ENCODE measurements at regions not wholly inside any gene's neighbourhood (a gene's known extent, or its start where the extent isn't known, plus 50 kb on each side); places are given as distances from the start of the nearest gene placed in this dataset.
"Not testable (repeated sequence)": the region's sequence is repeated elsewhere in the genome, so short reads cannot be mapped to it uniquely, and the experiment has no call there.

DNA sequence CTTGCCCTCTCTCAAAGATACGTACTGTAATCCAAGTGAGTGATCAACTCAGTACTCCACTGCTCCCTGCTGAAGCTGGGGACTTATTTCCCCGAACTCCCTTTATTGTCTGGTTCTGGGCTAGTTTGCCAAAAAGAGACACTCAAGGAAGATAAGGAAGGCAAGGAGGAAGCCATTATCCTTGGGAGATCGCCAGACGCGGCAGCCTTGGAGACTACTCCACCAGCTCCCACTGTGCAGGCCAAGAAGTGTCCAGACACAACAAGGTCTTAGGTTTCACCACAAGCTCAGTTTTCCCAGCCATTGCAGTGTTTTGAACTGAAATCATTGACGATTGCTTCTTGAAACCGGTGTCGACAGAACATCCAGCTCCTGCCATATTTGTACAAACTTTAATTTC is 439.6 kb upstream of the UBE2E3 start:
- Histone ChIP-seq H3K36me3 (no peaks in the 10 kb centered on the region), H3K27me3 (no peaks in the 10 kb centered on the region), H3K27ac (no peak overlapping the region), H3K4me1 (no peaks in the 10 kb centered on the region), H3K9me3 (no peaks in the 10 kb centered on the region), H3K4me3 (no peak overlapping the region)
- WGBS (ENCODE audit: insufficient coverage, low coverage, low lambda C conversion rate, missing lambda C conversion rate): 57% methylated on average over 8 of the region's 8 CpGs
- no peak for TF ChIP-seq POLR2A (IDR thresholded peaks at IDR 0.05)
- TF ChIP-seq, protein P1, sequence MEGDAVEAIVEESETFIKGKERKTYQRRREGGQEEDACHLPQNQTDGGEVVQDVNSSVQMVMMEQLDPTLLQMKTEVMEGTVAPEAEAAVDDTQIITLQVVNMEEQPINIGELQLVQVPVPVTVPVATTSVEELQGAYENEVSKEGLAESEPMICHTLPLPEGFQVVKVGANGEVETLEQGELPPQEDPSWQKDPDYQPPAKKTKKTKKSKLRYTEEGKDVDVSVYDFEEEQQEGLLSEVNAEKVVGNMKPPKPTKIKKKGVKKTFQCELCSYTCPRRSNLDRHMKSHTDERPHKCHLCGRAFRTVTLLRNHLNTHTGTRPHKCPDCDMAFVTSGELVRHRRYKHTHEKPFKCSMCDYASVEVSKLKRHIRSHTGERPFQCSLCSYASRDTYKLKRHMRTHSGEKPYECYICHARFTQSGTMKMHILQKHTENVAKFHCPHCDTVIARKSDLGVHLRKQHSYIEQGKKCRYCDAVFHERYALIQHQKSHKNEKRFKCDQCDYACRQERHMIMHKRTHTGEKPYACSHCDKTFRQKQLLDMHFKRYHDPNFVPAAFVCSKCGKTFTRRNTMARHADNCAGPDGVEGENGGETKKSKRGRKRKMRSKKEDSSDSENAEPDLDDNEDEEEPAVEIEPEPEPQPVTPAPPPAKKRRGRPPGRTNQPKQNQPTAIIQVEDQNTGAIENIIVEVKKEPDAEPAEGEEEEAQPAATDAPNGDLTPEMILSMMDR (IDR thresholded peaks at IDR 0.05): no peak
- intact Hi-C loops (cut with DNase I): no loop called here
- ATAC-seq: no peak
- no peak for DNase-seq

DNA sequence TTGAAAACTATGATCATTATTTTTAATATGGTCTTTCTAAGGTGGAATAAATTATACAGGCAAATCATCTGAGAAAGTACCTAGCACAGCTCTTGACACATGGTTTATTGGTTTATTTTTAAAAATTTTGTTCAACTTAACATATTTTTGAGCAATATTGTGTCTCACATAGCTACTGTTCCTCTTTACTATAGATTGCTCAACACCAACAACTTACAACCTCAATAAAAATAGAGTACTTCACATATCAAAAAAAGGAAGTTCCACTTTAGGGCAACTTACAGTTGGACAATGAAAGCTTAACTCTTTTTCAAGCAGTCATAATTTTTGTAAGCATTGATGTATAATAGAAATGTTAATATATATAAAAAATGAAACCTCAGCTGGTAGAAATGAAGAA is 440.9 kb upstream of the UBE2E3 start:
- Histone ChIP-seq H3K27me3 (no peaks in the 10 kb centered on the region), H3K27ac (no peak overlapping the region), H3K4me3 (no peak overlapping the region), H3K36me3 (no peaks in the 10 kb centered on the region), H3K4me1 (no peaks in the 10 kb centered on the region), H3K9me3 (no peaks in the 10 kb centered on the region)
- ATAC-seq: peak in 3 of 4 donors; percentile 22 to 51 (median 42)
- DNase-seq: no peak
- intact Hi-C loops (cut with DNase I): no loop called here
- TF ChIP-seq, protein P1 (IDR thresholded peaks at IDR 0.05): no peak
- no peak for TF ChIP-seq POLR2A (IDR thresholded peaks at IDR 0.05)

DNA sequence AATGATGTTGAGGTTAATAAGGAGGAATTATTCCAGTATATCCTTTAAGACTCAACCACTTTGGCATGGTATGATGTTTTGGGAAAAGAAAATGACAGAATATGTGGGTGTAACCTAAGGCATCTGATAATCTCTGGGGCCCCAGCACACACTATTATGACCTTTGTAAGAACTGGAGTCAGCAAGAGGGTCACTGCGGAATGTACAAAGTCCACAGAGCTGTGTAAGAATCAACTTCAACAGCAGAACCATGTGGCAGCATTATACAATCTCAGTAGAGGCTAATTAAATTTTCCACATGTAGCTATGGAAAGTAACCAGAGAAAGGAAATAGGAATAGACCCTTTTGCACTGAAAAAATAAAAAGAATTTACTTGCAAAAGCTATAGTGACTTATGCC is 445.1 kb upstream of the UBE2E3 start:
- Histone ChIP-seq H3K9me3 (no peaks in the 10 kb centered on the region), H3K4me1 (no peaks in the 10 kb centered on the region), H3K27ac (no peak overlapping the region), H3K36me3 (no peaks in the 10 kb centered on the region), H3K27me3 (no peaks in the 10 kb centered on the region), H3K4me3 (no peak overlapping the region)
- 40% methylated on average over 1 of the region's 1 CpG for WGBS (ENCODE audit: insufficient coverage, low coverage, low lambda C conversion rate, missing lambda C conversion rate)
- TF ChIP-seq, protein P1 (IDR thresholded peaks at IDR 0.05): no peak
- TF ChIP-seq POLR2A (IDR thresholded peaks at IDR 0.05): no peak
- ATAC-seq: peak in 1 of 4 donors; percentile 72
- intact Hi-C loops (cut with DNase I): no loop called here
- DNase-seq: no peak

DNA sequence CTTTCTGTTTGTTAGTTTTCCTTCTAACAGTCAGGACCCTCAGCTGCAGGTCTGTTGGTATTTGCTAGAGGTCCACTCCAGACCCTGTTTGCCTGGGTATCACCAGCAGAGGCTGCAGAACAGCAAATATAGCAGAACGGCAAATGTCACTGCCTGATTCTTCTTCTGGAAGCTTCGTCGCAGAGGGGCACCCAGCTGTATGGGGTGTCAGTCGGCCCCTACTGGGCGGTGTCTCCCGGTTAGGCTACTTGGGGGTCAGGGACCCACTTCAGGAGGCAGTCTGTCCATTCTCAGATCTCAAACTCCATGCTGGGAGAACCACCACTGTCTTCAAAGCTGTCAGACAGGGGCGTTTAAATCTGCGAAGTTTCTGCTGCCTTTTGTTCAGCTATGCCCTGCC is 448.6 kb upstream of the UBE2E3 start:
- DNase-seq; H3K27ac ChIP-seq; H3K27me3 ChIP-seq; H3K4me1 ChIP-seq; ATAC-seq; H3K9me3 ChIP-seq; intact Hi-C loops (cut with DNase I); H3K36me3 ChIP-seq; H3K4me3 ChIP-seq: not testable (repeated sequence)
- WGBS (ENCODE audit: insufficient coverage, low coverage, low lambda C conversion rate, missing lambda C conversion rate): 85% methylated on average over 8 of the region's 8 CpGs

DNA sequence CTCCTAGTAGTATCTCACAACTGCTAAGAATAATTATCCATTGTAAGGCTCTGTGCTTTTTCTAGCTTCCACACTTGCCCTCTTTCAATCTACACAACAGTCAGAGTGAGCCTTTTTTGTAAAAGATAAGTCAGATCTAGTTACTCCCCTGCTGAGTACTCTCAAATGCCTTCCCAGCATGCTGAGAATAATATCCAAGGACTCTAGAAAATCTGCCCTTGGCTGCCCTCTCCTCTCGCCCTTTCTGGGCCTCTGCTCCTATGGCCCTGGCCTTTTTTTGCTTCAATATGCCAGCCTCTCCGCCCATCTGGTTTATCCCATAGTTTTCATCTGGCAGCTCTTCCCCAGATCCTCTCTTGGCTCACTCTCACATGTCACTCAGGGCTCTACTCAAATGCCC is 455.9 kb upstream of the UBE2E3 start:
- Histone ChIP-seq H3K9me3 (no peaks in the 10 kb centered on the region), H3K4me1 (no peaks in the 10 kb centered on the region), H3K27ac (no peak overlapping the region), H3K27me3 (no peaks in the 10 kb centered on the region), H3K4me3 (no peak overlapping the region), H3K36me3 (no peaks in the 10 kb centered on the region)
- TF ChIP-seq, protein P1 (IDR thresholded peaks at IDR 0.05): no peak
- ATAC-seq (no peak), DNase-seq (no peak)
- intact Hi-C loops (cut with DNase I): no loop called here
- 67% methylated on average over 2 of the region's 2 CpGs for WGBS (ENCODE audit: insufficient coverage, low coverage, low lambda C conversion rate, missing lambda C conversion rate)

Measured in right lobe of liver (tissue), 6 donors.